ENCODE measurements at regions not wholly inside any gene's neighbourhood (a gene's known extent, or its start where the extent isn't known, plus 50 kb on each side); places are given as distances from the start of the nearest gene placed in this dataset.

GRCh38 chr5:172575816-172576545, 65.1 kb upstream of the NEURL1B start:
- TF ChIP-seq, protein P1, sequence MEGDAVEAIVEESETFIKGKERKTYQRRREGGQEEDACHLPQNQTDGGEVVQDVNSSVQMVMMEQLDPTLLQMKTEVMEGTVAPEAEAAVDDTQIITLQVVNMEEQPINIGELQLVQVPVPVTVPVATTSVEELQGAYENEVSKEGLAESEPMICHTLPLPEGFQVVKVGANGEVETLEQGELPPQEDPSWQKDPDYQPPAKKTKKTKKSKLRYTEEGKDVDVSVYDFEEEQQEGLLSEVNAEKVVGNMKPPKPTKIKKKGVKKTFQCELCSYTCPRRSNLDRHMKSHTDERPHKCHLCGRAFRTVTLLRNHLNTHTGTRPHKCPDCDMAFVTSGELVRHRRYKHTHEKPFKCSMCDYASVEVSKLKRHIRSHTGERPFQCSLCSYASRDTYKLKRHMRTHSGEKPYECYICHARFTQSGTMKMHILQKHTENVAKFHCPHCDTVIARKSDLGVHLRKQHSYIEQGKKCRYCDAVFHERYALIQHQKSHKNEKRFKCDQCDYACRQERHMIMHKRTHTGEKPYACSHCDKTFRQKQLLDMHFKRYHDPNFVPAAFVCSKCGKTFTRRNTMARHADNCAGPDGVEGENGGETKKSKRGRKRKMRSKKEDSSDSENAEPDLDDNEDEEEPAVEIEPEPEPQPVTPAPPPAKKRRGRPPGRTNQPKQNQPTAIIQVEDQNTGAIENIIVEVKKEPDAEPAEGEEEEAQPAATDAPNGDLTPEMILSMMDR (IDR thresholded peaks at IDR 0.05; ENCODE audit: unreplicated experiment) = no peak
- Mint-ChIP-seq H3K4me1 (ENCODE audit: low read depth) (peaks cover 8% of the 10 kb centered on the region), H3K4me3 (ENCODE audit: low read depth) (no peak overlapping the region), H3K36me3 (ENCODE audit: insufficient read depth) (no peaks in the 10 kb centered on the region), H3K27ac (no peak overlapping the region), H3K9me3 (ENCODE audit: low read depth) (no peaks in the 10 kb centered on the region), H3K27me3 (peaks cover 83% of the 10 kb centered on the region)
- no peak for DNase-seq (ENCODE audit: low spot score, unreplicated experiment)

- TF ChIP-seq, protein P1 (IDR thresholded peaks at IDR 0.05; ENCODE audit: unreplicated experiment) = no peak
- Mint-ChIP-seq H3K4me3 (ENCODE audit: low read depth) (no peak overlapping the region), H3K27ac (no peak overlapping the region), H3K36me3 (ENCODE audit: insufficient read depth) (no peaks in the 10 kb centered on the region), H3K9me3 (ENCODE audit: low read depth) (no peaks in the 10 kb centered on the region), H3K4me1 (ENCODE audit: low read depth) (peaks cover 8% of the 10 kb centered on the region), H3K27me3 (peaks cover 78% of the 10 kb centered on the region)
- no peak for DNase-seq (ENCODE audit: low spot score, unreplicated experiment)
These were observed 65.6 kb upstream of the NEURL1B start for GRCh38 chr5:172575416-172575815.

- Mint-ChIP-seq H3K27me3 (peaks cover 77% of the 10 kb centered on the region), H3K4me1 (ENCODE audit: low read depth) (peaks cover 12% of the 10 kb centered on the region), H3K9me3 (ENCODE audit: low read depth) (no peaks in the 10 kb centered on the region), H3K4me3 (ENCODE audit: low read depth) (no peak overlapping the region), H3K36me3 (ENCODE audit: insufficient read depth) (no peaks in the 10 kb centered on the region), H3K27ac (no peak overlapping the region)
- TF ChIP-seq, protein P1 (IDR thresholded peaks at IDR 0.05; ENCODE audit: unreplicated experiment) = no peak
- no peak for DNase-seq (ENCODE audit: low spot score, unreplicated experiment)
These were observed 66.2 kb upstream of the NEURL1B start for GRCh38 chr5:172574871-172575223.

DNA sequence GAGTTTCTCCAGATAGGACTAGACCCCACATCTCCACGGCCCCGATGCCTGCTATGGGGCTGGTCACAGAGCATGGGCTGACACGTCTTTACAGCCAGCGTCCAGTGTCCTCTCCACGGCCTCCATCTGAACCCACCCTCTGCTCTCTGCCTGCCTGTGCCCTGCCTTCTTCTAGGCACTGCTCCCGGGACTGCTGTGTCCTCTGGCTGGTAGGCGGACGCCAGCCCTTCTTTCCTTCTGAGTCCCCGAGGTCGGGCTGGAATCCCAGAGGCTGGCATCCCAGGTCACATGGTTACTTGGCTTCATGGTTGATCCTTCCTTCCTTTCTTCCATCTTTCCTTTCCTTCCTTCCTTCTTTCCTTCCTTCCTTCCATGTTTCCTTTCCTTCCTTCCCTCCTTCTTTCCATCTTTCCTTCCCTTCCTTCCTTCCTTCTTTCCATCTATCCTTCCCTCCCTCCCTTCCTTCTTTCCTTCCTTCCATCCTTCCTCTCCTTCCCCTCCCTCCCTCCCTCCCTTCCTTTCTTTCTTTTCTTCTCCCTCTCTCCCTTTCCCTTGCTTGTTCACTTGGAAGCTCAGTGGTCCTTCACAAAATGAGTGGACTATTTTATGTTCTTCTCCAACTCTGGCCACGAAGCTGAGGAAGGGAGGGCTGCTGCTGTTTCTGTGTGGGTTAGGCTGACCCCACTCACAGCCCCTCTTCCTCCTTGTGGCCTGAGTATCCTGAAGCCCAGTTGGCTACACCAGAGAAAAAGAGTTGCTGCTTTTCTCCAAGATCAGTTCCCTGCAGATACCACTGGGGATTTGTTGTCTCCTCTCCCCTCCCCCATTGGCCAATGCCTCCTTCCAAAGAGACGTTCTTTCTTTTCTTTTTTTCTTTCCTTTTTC, 66.8 kb upstream of the NEURL1B start:
- Mint-ChIP-seq H3K27me3 (peaks cover 76% of the 10 kb centered on the region), H3K4me1 (ENCODE audit: low read depth) (peaks cover 14% of the 10 kb centered on the region), H3K4me3 (ENCODE audit: low read depth) (no peak overlapping the region), H3K36me3 (ENCODE audit: insufficient read depth) (no peaks in the 10 kb centered on the region), H3K9me3 (ENCODE audit: low read depth) (no peaks in the 10 kb centered on the region), H3K27ac (no peak overlapping the region)
- TF ChIP-seq, protein P1 (IDR thresholded peaks at IDR 0.05; ENCODE audit: unreplicated experiment) = no peak
- no peak for DNase-seq (ENCODE audit: low spot score, unreplicated experiment)

GRCh38 chr5:172573120-172573882, 67.8 kb upstream of the NEURL1B start:
- Mint-ChIP-seq H3K9me3 (ENCODE audit: low read depth) (no peaks in the 10 kb centered on the region), H3K4me1 (ENCODE audit: low read depth) (peaks cover 14% of the 10 kb centered on the region), H3K27ac (no peak overlapping the region), H3K36me3 (ENCODE audit: insufficient read depth) (no peaks in the 10 kb centered on the region), H3K4me3 (ENCODE audit: low read depth) (no peak overlapping the region), H3K27me3 (peaks cover 76% of the 10 kb centered on the region)
- no peak for DNase-seq (ENCODE audit: low spot score, unreplicated experiment)
- TF ChIP-seq, protein P1 (IDR thresholded peaks at IDR 0.05; ENCODE audit: unreplicated experiment) = no peak
